IMR-90 (cell line): ENCODE measurements at regions not wholly inside any gene's neighbourhood (a gene's known extent, or its start where the extent isn't known, plus 50 kb on each side); places are given as distances from the start of the nearest gene placed in this dataset.

Source experiments
- ATAC-seq: fragments of 200-7000 bp; cut with Tn5 transposase; 2 replicates; pipeline ENCODE4 v1.9.1; 2020; ENCODE audit warnings: low read depth, mild to moderate bottlenecking, moderate library complexity
- BruUV-seq: library from RNA; stranded (reverse); fragments of 400-500 nt; replicated peaks from 2 replicates; lab custom pipeline; 2021; lab: Mats Ljungman, UMichigan
- CTCF ChIA-PET: fragments of 300-600 bp; formaldehyde crosslinking; extraction: SDS; loops from one replicate; lab custom pipeline; 2021; ENCODE audit warnings: antibody characterized with exemption; lab: Yijun Ruan, JAX
- POLR2A ChIA-PET: fragments of 300-600 bp; sonication (Branson Sonifier 250); formaldehyde crosslinking; loops from one replicate; lab custom pipeline; 2022; ENCODE audit warnings: antibody characterized with exemption; ENCODE audit not compliant: unreplicated experiment; lab: Charles Lee
- DNase-seq: peaks from one replicate; pipeline ENCODE4 v3.0.0; 2013
- H2AFZ ChIP-seq: replicated peaks from 2 replicates; pipeline ENCODE3; 2013; ENCODE audit warnings: low read length, mild to moderate bottlenecking; ENCODE audit not compliant: poor library complexity
- H2AK5ac ChIP-seq: 2 replicates; pipeline ENCODE4 v1.6.1; 2013; ENCODE audit warnings: low read depth, low read length, inconsistent platforms
- H2AK9ac ChIP-seq: replicated peaks from 2 replicates; pipeline ENCODE3; 2013; ENCODE audit warnings: mild to moderate bottlenecking, low read depth, low read length, moderate library complexity; ENCODE audit not compliant: poor library complexity
- H2BK120ac ChIP-seq: 2 replicates; pipeline ENCODE4 v1.6.1; 2013; ENCODE audit warnings: low read depth, low read length, inconsistent platforms
- H2BK15ac ChIP-seq: 3 replicates; pipeline ENCODE4 v1.6.1; 2013; ENCODE audit warnings: low read depth, low read length, inconsistent platforms
- H2BK20ac ChIP-seq: 2 replicates; pipeline ENCODE4 v1.6.1; 2013; ENCODE audit warnings: low read depth, mild to moderate bottlenecking, inconsistent platforms, low read length, moderate library complexity
- H2BK5ac ChIP-seq: 2 replicates; pipeline ENCODE4 v1.6.1; 2013; ENCODE audit warnings: mild to moderate bottlenecking, low read depth, low read length, inconsistent platforms; ENCODE audit not compliant: poor library complexity, severe bottlenecking
- H3K14ac ChIP-seq: replicated peaks from 2 replicates; pipeline ENCODE4 v1.6.1; 2013; ENCODE audit warnings: low read depth, low read length, inconsistent platforms
- H3K18ac ChIP-seq: 2 replicates; pipeline ENCODE4 v1.6.1; 2013; ENCODE audit warnings: low read depth, low read length, control low read depth
- H3K23ac ChIP-seq: 2 replicates; pipeline ENCODE4 v1.6.1; 2013; ENCODE audit warnings: low read depth, low read length, inconsistent platforms
- H3K27ac ChIP-seq: 2 replicates; pipeline ENCODE4 v1.5.1; 2013; ENCODE audit warnings: mild to moderate bottlenecking, control low read depth, low read length; ENCODE audit not compliant: insufficient read depth
- H3K27me3 ChIP-seq: 2 replicates; pipeline ENCODE4 v1.6.1; 2013; ENCODE audit warnings: low read length; ENCODE audit not compliant: control insufficient read depth, insufficient read depth
- H3K36me3 ChIP-seq: 2 replicates; pipeline ENCODE4 v1.6.1; 2013; ENCODE audit warnings: low read length, mixed read lengths; ENCODE audit not compliant: control insufficient read depth, insufficient read depth
- H3K4ac ChIP-seq: 2 replicates; pipeline ENCODE4 v1.6.1; 2013; ENCODE audit warnings: low read depth, low read length, inconsistent platforms
- H3K4me1 ChIP-seq: 2 replicates; pipeline ENCODE4 v1.6.1; 2013; ENCODE audit warnings: low read length, mixed read lengths; ENCODE audit not compliant: control insufficient read depth, insufficient read depth
- H3K4me2 ChIP-seq: 2 replicates; pipeline ENCODE4 v1.6.1; 2013; ENCODE audit warnings: low read depth, mild to moderate bottlenecking, control low read depth, low read length, moderate library complexity
- H3K4me3 ChIP-seq: 2 replicates; pipeline ENCODE4 v1.5.1; 2013; ENCODE audit warnings: low read depth, mild to moderate bottlenecking, control low read depth, low read length, moderate library complexity; ENCODE audit not compliant: insufficient read depth
- H3K56ac ChIP-seq: 2 replicates; pipeline ENCODE4 v1.6.1; 2013; ENCODE audit warnings: low read length, inconsistent platforms; ENCODE audit not compliant: insufficient read depth; ENCODE audit errors: extremely low read depth
- H3K79me1 ChIP-seq, 2 experiments: 2 replicates each; pipeline ENCODE4 v1.6.1; 2013; ENCODE audit warnings: low read length in 2 of 2, inconsistent platforms in 1 of 2, low read depth in 1 of 2
- H3K9ac ChIP-seq: 2 replicates; pipeline ENCODE4 v1.6.1; 2013; ENCODE audit warnings: low read depth, low read length, control low read depth
- H3K9me1 ChIP-seq: 2 replicates; pipeline ENCODE4 v1.6.1; 2013; ENCODE audit warnings: low read length, inconsistent platforms; ENCODE audit not compliant: insufficient read depth
- H3K9me3 ChIP-seq: 2 replicates; pipeline ENCODE4 v1.6.1; 2013; ENCODE audit warnings: low read length; ENCODE audit not compliant: control insufficient read depth, insufficient read depth
- H4K20me1 ChIP-seq: 2 replicates; pipeline ENCODE4 v1.6.1; 2013; ENCODE audit warnings: low read length, inconsistent platforms; ENCODE audit not compliant: insufficient read depth
- H4K5ac ChIP-seq: 2 replicates; pipeline ENCODE4 v1.6.1; 2013; ENCODE audit warnings: mild to moderate bottlenecking, low read depth, low read length, control low read depth
- H4K8ac ChIP-seq, 2 experiments: 2 replicates each; pipeline ENCODE4 v1.6.1; 2013; ENCODE audit warnings: low read depth in 2 of 2, low read length in 2 of 2, control low read depth in 1 of 2, inconsistent platforms in 1 of 2
- H4K91ac ChIP-seq: 2 replicates; pipeline ENCODE4 v1.6.1; 2013; ENCODE audit warnings: low read depth, low read length, inconsistent platforms; ENCODE audit not compliant: insufficient read depth
- BHLHE40 ChIP-seq: fragments of 150-350 bp; IDR thresholded peaks from 2 replicates; pipeline ENCODE4 v1.6.1; 2016; ENCODE audit warnings: mild to moderate bottlenecking, low read depth, low read length
- MXI1 ChIP-seq: IDR thresholded peaks from 2 replicates; pipeline ENCODE4 v1.6.1; 2012; ENCODE audit warnings: low read depth, mild to moderate bottlenecking, low read length, moderate library complexity, borderline replicate concordance
- NFE2L2 ChIP-seq: fragments of 150-350 bp; IDR thresholded peaks from 2 replicates; pipeline ENCODE4 v1.6.1; 2016; ENCODE audit warnings: low read depth, mild to moderate bottlenecking, low read length
- POLR2A ChIP-seq: IDR thresholded peaks from 2 replicates; pipeline ENCODE4 v1.6.1; 2012; ENCODE audit warnings: mild to moderate bottlenecking, low read depth, low read length
- RAD21 ChIP-seq: IDR thresholded peaks from 2 replicates; pipeline ENCODE4 v1.6.1; 2012; ENCODE audit warnings: low read length, improper control_type of control experiment
- RCOR1 ChIP-seq: IDR thresholded peaks from 2 replicates; pipeline ENCODE4 v1.6.1; 2012; ENCODE audit warnings: mild to moderate bottlenecking, low read length, improper control_type of control experiment; ENCODE audit not compliant: insufficient replicate concordance
- SMC3 ChIP-seq: fragments of 150-350 bp; IDR thresholded peaks from 2 replicates; pipeline ENCODE4 v1.6.1; 2016; ENCODE audit warnings: low read depth, mild to moderate bottlenecking, antibody characterized with exemption, low read length, moderate library complexity
- USF2 ChIP-seq: fragments of 150-350 bp; IDR thresholded peaks from 2 replicates; pipeline ENCODE4 v1.6.1; 2017; ENCODE audit warnings: mild to moderate bottlenecking, antibody characterized with exemption, low read length, low read depth
- WGBS, 2 experiments: methylation state at CpG; one replicate each; pipeline versions ENCODE4 v1.1.5 to v1.1.7; 2013; ENCODE audit warnings: missing lambda C conversion rate in 2 of 2; ENCODE audit not compliant: insufficient read length in 1 of 2; ENCODE audit errors: extremely low coverage in 2 of 2; 5-methylcytosine and 5-hydroxymethylcytosine counted together
- dilution Hi-C: fragments of 300-500 bp; cut with HindIII; formaldehyde crosslinking; loops from one replicate; pipeline ENCODE4 v1.14.3; 2018; ENCODE audit warnings: low sequenced_read_pairs; ENCODE audit not compliant: unreplicated experiment
- in situ Hi-C: fragments of 300-500 bp; cut with MboI; formaldehyde crosslinking; loops from 3 replicates; pipeline ENCODE4 v1.14.3; 2019; ENCODE audit warnings: low sequenced_read_pairs, inconsistent platforms, mixed read lengths
- intact Hi-C: fragments of 100-400 bp; cut with micrococcal nuclease; formaldehyde crosslinking; loops from 2 replicates; pipeline ENCODE4 v1.10.0; 2022

- Histone ChIP-seq H3K36me3 (no peaks in the 10 kb centered on the region), H3K4me3 (no peak overlapping the region), H3K9me3 (no peaks in the 10 kb centered on the region), H3K23ac (no peak overlapping the region), H2AK9ac (no peak overlapping the region), H3K9ac (no peak overlapping the region), H4K91ac (no peak overlapping the region), H2BK120ac (no peak overlapping the region), H3K79me1 (no peaks in the 10 kb centered on the region), H3K27ac (no peak overlapping the region), H3K14ac (no peak overlapping the region), H2AK5ac (no peak overlapping the region), H3K9me1 (no peaks in the 10 kb centered on the region), H2BK20ac (no peak overlapping the region), H3K4ac (no peak overlapping the region), H2BK5ac (no peak overlapping the region), H3K18ac (no peak overlapping the region), H2AFZ (no peak overlapping the region), H3K27me3 (no peaks in the 10 kb centered on the region), H3K4me1 (no peaks in the 10 kb centered on the region), H3K4me2 (no peak overlapping the region), H2BK15ac (no peak overlapping the region), H4K20me1 (no peaks in the 10 kb centered on the region), H4K5ac (no peak overlapping the region), H4K8ac (no peak overlapping the region), H3K56ac (no peak overlapping the region)
- DNase-seq (no peak), ATAC-seq (no peak)
- no peak for TF ChIP-seq USF2
- no peak for TF ChIP-seq RAD21
- TF ChIP-seq MXI1: no peak
- no peak for TF ChIP-seq POLR2A
- no peak for TF ChIP-seq RCOR1
- TF ChIP-seq BHLHE40: no peak
- no peak for TF ChIP-seq NFE2L2
- no peak for TF ChIP-seq SMC3
- ChIA-PET POLR2A (no interaction called here), CTCF (interaction anchor here (0.5 to 0.8 kb wide), 2 partner anchors 10 to 403 kb away, joined by 3 read pairs; partner anchors contain the start of gene POC1B)
- no CpG with 5 or more reads among the region's 1 CpG for WGBS, 2 experiments
- dilution Hi-C loops (no loop called here), intact Hi-C loops (no loop called here), in situ Hi-C loops (no loop called here)
- BruUV-seq: no TSS peak
Measured at GRCh38 chr12:89122852-89123251, 229.4 kb downstream of the DUSP6 start.
